ENCODE measurements at regions not wholly inside any gene's neighbourhood (a gene's known extent, or its start where the extent isn't known, plus 50 kb on each side); places are given as distances from the start of the nearest gene placed in this dataset.

GRCh38 chr13:62697701-62698100, 1282.1 kb upstream of the PCDH20 start:
- H3K27ac ChIP-seq (ENCODE audit: control insufficient read depth, insufficient read depth): no peak overlapping the region
- TF ChIP-seq SPI1 (IDR thresholded peaks at IDR 0.05; ENCODE audit: borderline replicate concordance, insufficient read depth, low read depth, low read length): no peak
- TF ChIP-seq SMC3 (IDR thresholded peaks at IDR 0.05; ENCODE audit: borderline replicate concordance, low read length): no peak
- H3K4me3 ChIP-seq: no peak overlapping the region
- 0% methylated on average over 1 of the region's 1 CpG for WGBS (ENCODE audit: insufficient coverage, insufficient replicate concordance, low lambda C conversion rate, missing lambda C conversion rate)
- no peaks in the 10 kb centered on the region for H3K27me3 ChIP-seq (replicated peaks in 1 of 2; ENCODE audit: control insufficient read depth in 2 of 2, insufficient read depth in 2 of 2, low read length in 1 of 2)
- SMC1A ChIA-PET (ENCODE audit: uncharacterized antibody, unreplicated experiment): no interaction called here
- CTCF ChIA-PET: no interaction called here
- in situ Hi-C loops (cut with MboI) (no loop called here), intact Hi-C loops (cut with micrococcal nuclease; ENCODE audit: unreplicated experiment) (no loop called here)
- no peaks in the 10 kb centered on the region for H3K4me1 ChIP-seq (ENCODE audit: control insufficient read depth, insufficient read depth, low read length)
- FAIRE-seq (no peak), ATAC-seq (no peak), DNase-seq (ENCODE audit: low read depth, low spot score) (no peak)
- no peak overlapping the region for H3K4me2 ChIP-seq (ENCODE audit: control insufficient read depth, insufficient read depth)
- BruUV-seq (replicated peaks): no TSS peak
- H4K20me1 ChIP-seq (ENCODE audit: control insufficient read depth, insufficient read depth): no peaks in the 10 kb centered on the region
- POLR2A ChIA-PET: no interaction called here
- no peak overlapping the region for H2AFZ ChIP-seq (ENCODE audit: control insufficient read depth, low read depth, low read length)
- H3K36me3 ChIP-seq (ENCODE audit: control insufficient read depth in 2 of 2, insufficient read depth in 2 of 2, low read length in 1 of 2): no peaks in the 10 kb centered on the region
- RAD21 ChIA-PET (ENCODE audit: unreplicated experiment): no interaction called here
- H3K9ac ChIP-seq (ENCODE audit: control insufficient read depth, insufficient read depth, low read length): no peak overlapping the region
- H3K79me2 ChIP-seq (ENCODE audit: control insufficient read depth, insufficient read depth, low read length): no peaks in the 10 kb centered on the region
- no peaks in the 10 kb centered on the region for H3K9me3 ChIP-seq (replicated peaks; ENCODE audit: control insufficient read depth, insufficient read depth, low read length)

- in situ Hi-C loops (cut with MboI) (no loop called here), intact Hi-C loops (cut with micrococcal nuclease; ENCODE audit: unreplicated experiment) (no loop called here)
- Histone ChIP-seq H3K4me1 (ENCODE audit: control insufficient read depth, insufficient read depth, low read length) (no peaks in the 10 kb centered on the region), H4K20me1 (ENCODE audit: control insufficient read depth, insufficient read depth) (no peaks in the 10 kb centered on the region), H3K9me3 (replicated peaks; ENCODE audit: control insufficient read depth, insufficient read depth, low read length) (no peaks in the 10 kb centered on the region), H3K4me3 (no peak overlapping the region), H2AFZ (ENCODE audit: control insufficient read depth, low read depth, low read length) (no peak overlapping the region), H3K27ac (ENCODE audit: control insufficient read depth, insufficient read depth) (no peak overlapping the region), H3K4me2 (ENCODE audit: control insufficient read depth, insufficient read depth) (no peak overlapping the region), H3K27me3 (replicated peaks in 1 of 2; ENCODE audit: control insufficient read depth in 2 of 2, insufficient read depth in 2 of 2, low read length in 1 of 2) (no peaks in the 10 kb centered on the region), H3K36me3 (ENCODE audit: control insufficient read depth in 2 of 2, insufficient read depth in 2 of 2, low read length in 1 of 2) (no peaks in the 10 kb centered on the region), H3K79me2 (ENCODE audit: control insufficient read depth, insufficient read depth, low read length) (no peaks in the 10 kb centered on the region), H3K9ac (ENCODE audit: control insufficient read depth, insufficient read depth, low read length) (no peak overlapping the region)
- TF ChIP-seq ATF7 (IDR thresholded peaks at IDR 0.05; ENCODE audit: low read depth): no peak
- no peak for TF ChIP-seq HSF1 (IDR thresholded peaks at IDR 0.05; ENCODE audit: low read depth, low read length)
- TF ChIP-seq SUPT20H (IDR thresholded peaks at IDR 0.05; ENCODE audit: borderline replicate concordance, control insufficient read depth, low read depth, low read length): no peak
- no peak for TF ChIP-seq BCL11A (IDR thresholded peaks at IDR 0.05; ENCODE audit: low read depth, low read length)
- no peak for TF ChIP-seq MEF2B (IDR thresholded peaks at IDR 0.05; ENCODE audit: partially characterized antibody, poor library complexity, severe bottlenecking)
- TF ChIP-seq POLR2A (IDR thresholded peaks at IDR 0.05; ENCODE audit: low read depth, low read length): no peak
- FAIRE-seq: no peak
- ChIA-PET SMC1A (ENCODE audit: uncharacterized antibody, unreplicated experiment) (no interaction called here), RAD21 (ENCODE audit: unreplicated experiment) (no interaction called here), POLR2A (no interaction called here), CTCF (no interaction called here)
- no peak for ATAC-seq
- no TSS peak for BruUV-seq (replicated peaks)
- no peak for DNase-seq (ENCODE audit: low read depth, low spot score)
Observed at GRCh38 chr13:62696490-62696889, 1280.8 kb upstream of the PCDH20 start.
